ENCODE measurements at regions not wholly inside any gene's neighbourhood (a gene's known extent, or its start where the extent isn't known, plus 50 kb on each side); places are given as distances from the start of the nearest gene placed in this dataset.

DNA sequence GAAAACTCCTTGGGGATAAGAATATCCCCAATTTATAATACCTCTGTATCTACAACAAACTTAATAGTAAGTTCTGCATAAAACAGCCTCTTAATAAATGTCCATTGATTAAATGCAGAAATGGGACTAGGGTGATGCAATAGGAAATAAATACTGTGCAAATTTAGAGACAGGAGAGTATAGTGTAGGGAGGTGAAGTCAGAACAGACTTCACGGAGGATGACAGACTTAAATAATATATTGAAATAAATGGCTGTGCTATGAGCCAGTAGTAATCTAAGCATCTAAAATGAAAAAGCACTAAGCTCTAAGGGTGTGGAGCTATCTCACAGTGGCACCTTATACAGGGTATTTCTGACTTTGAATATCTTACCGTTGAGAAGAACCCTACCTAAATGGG lies 265.3 kb downstream of the GRIN2B start:
- no peaks in the 10 kb centered on the region for H3K79me2 ChIP-seq (ENCODE audit: control insufficient read depth, low read length)
- no peaks in the 10 kb centered on the region for H3K9me2 ChIP-seq (replicated peaks; ENCODE audit: control insufficient read depth, low read length)
- no peak overlapping the region for H3K4me2 ChIP-seq (ENCODE audit: low read length)
- H3K27me3 ChIP-seq (ENCODE audit: control insufficient read depth, low read length): no peaks in the 10 kb centered on the region
- no peaks in the 10 kb centered on the region for H4K20me1 ChIP-seq (ENCODE audit: control insufficient read depth, insufficient read depth, low read depth, low read length)
- no peaks in the 10 kb centered on the region for H3F3A ChIP-seq (ENCODE audit: control insufficient read depth, insufficient read depth)
- TF ChIP-seq EZH2phosphoT487 (IDR thresholded peaks at IDR 0.05; ENCODE audit: borderline replicate concordance, low read length): no peak
- TF ChIP-seq, protein P1, sequence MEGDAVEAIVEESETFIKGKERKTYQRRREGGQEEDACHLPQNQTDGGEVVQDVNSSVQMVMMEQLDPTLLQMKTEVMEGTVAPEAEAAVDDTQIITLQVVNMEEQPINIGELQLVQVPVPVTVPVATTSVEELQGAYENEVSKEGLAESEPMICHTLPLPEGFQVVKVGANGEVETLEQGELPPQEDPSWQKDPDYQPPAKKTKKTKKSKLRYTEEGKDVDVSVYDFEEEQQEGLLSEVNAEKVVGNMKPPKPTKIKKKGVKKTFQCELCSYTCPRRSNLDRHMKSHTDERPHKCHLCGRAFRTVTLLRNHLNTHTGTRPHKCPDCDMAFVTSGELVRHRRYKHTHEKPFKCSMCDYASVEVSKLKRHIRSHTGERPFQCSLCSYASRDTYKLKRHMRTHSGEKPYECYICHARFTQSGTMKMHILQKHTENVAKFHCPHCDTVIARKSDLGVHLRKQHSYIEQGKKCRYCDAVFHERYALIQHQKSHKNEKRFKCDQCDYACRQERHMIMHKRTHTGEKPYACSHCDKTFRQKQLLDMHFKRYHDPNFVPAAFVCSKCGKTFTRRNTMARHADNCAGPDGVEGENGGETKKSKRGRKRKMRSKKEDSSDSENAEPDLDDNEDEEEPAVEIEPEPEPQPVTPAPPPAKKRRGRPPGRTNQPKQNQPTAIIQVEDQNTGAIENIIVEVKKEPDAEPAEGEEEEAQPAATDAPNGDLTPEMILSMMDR (IDR thresholded peaks at IDR 0.05; ENCODE audit: low read depth, low read length, poor library complexity, severe bottlenecking): no peak
- H3K9me3 ChIP-seq (ENCODE audit: control insufficient read depth, insufficient read depth, low read length): no peaks in the 10 kb centered on the region
- no peaks in the 10 kb centered on the region for H3K4me1 ChIP-seq (ENCODE audit: control insufficient read depth, low read length)
- H3K4me3 ChIP-seq (ENCODE audit: low read length): no peak overlapping the region
- no peak overlapping the region for H3K27ac ChIP-seq (ENCODE audit: low read depth, low read length)
- H3K36me3 ChIP-seq (ENCODE audit: control insufficient read depth, low read length): no peaks in the 10 kb centered on the region

DNA sequence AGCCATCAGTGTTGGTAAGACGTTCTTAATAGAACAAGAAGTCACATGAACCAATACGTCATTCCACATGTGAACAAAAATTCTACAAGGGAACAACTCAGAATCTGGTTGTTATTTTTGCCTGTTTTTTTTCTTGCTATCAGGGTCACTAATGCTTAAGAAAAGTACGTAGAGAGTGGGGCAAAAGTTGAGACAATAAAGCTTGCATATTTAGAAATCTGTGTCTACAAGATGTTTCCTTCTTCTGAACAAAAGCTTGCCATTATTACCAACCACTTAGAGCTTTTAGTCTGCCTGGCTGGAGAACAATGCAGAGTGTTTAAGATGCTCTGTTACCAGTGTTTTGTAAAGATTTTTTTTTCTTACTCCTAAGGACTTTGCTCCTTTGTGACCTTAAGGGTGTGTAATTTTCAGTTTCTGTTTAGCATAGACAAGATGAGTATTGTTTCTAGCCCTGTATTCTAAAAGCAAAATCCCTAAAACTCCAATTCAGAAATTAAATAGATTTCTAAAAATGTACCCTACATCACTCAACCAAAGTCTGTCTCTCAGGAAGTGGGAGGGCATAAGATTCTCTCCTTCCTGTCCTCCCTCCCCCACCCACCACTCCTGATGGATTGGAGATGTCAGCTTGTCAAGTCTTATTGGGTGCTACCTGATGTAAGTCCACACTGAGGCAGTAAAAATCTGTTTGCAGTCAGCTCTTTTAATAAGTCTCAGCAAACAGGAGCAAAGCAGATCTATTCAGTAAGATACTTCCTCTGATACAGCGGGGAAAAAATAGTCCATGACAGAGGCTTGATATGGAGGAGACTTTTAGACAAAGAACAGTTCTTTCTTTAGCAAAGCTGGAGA lies 267.6 kb downstream of the GRIN2B start:
- Histone ChIP-seq H3K36me3 (ENCODE audit: control insufficient read depth, low read length) (no peaks in the 10 kb centered on the region), H3K79me2 (ENCODE audit: control insufficient read depth, low read length) (no peaks in the 10 kb centered on the region), H3K4me1 (ENCODE audit: control insufficient read depth, low read length) (no peaks in the 10 kb centered on the region), H3F3A (ENCODE audit: control insufficient read depth, insufficient read depth) (no peaks in the 10 kb centered on the region), H3K9me2 (replicated peaks; ENCODE audit: control insufficient read depth, low read length) (no peaks in the 10 kb centered on the region), H3K4me3 (ENCODE audit: low read length) (no peak overlapping the region), H4K20me1 (ENCODE audit: control insufficient read depth, insufficient read depth, low read depth, low read length) (no peaks in the 10 kb centered on the region), H3K27ac (ENCODE audit: low read depth, low read length) (no peak overlapping the region), H3K4me2 (ENCODE audit: low read length) (no peak overlapping the region), H3K9me3 (ENCODE audit: control insufficient read depth, insufficient read depth, low read length) (no peaks in the 10 kb centered on the region), H3K27me3 (ENCODE audit: control insufficient read depth, low read length) (no peaks in the 10 kb centered on the region)
- TF ChIP-seq EZH2phosphoT487 (IDR thresholded peaks at IDR 0.05; ENCODE audit: borderline replicate concordance, low read length): no peak
- TF ChIP-seq, protein P1 (IDR thresholded peaks at IDR 0.05; ENCODE audit: low read depth, low read length, poor library complexity, severe bottlenecking): no peak

DNA sequence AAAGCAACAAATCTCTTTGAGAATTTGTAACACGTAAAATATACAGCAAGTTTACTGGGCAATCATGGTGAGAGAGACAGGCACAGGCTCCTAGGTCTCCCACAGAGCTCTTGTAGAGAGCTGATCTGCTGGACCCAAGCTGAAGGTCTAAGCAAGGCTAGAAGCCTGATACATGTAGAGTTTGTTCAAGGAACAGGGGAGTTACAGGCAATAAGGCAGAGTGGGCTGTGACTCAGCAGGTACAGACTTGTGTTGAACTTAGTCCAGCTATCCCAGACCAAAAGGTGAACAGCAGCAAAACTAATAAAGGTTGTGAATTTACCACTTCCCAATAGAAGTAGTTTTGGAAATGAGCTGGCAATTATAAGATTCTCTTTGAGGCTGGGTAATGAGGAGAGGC lies 273.6 kb downstream of the GRIN2B start:
- no peak for TF ChIP-seq EZH2phosphoT487 (IDR thresholded peaks at IDR 0.05; ENCODE audit: borderline replicate concordance, low read length)
- TF ChIP-seq, protein P1 (IDR thresholded peaks at IDR 0.05; ENCODE audit: low read depth, low read length, poor library complexity, severe bottlenecking): no peak
- H3F3A ChIP-seq (ENCODE audit: control insufficient read depth, insufficient read depth): no peaks in the 10 kb centered on the region
- no peaks in the 10 kb centered on the region for H3K27me3 ChIP-seq (ENCODE audit: control insufficient read depth, low read length)
- no peak overlapping the region for H3K4me3 ChIP-seq (ENCODE audit: low read length)
- H3K36me3 ChIP-seq (ENCODE audit: control insufficient read depth, low read length): no peaks in the 10 kb centered on the region
- no peaks in the 10 kb centered on the region for H3K9me3 ChIP-seq (ENCODE audit: control insufficient read depth, insufficient read depth, low read length)
- H3K79me2 ChIP-seq (ENCODE audit: control insufficient read depth, low read length): no peaks in the 10 kb centered on the region
- H3K27ac ChIP-seq (ENCODE audit: low read depth, low read length): no peak overlapping the region
- no peaks in the 10 kb centered on the region for H3K4me1 ChIP-seq (ENCODE audit: control insufficient read depth, low read length)
- H3K9me2 ChIP-seq (replicated peaks; ENCODE audit: control insufficient read depth, low read length): no peaks in the 10 kb centered on the region
- H4K20me1 ChIP-seq (ENCODE audit: control insufficient read depth, insufficient read depth, low read depth, low read length): no peaks in the 10 kb centered on the region
- no peak overlapping the region for H3K4me2 ChIP-seq (ENCODE audit: low read length)
